ENCODE measurements at regions not wholly inside any gene's neighbourhood (a gene's known extent, or its start where the extent isn't known, plus 50 kb on each side); places are given as distances from the start of the nearest gene placed in this dataset.

DNA sequence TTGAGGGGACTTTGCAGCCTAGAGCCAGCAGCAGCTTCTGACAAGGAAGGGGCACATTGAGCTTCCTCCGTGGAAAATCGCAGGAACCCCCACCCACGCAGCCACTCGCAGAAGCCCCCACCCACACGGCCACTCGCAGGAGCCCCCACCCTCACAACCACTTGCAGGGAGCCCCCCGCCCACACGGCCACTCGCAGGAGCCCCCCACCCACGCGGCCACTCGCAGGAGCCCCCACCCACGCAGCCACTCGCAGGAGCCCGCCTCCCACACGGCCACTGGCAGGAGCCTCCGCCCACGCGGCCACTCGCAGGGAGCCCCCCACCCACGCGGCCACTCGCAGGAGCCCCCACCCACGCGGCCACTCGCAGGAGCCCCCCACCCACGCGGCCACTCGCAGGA is 228.4 kb upstream of the CDH4 start:
- intact Hi-C loops (cut with DNase I; ENCODE audit: low total_unique reads), result no loop called here
- no peak for TF ChIP-seq POLR2A (IDR thresholded peaks at IDR 0.05)
- TF ChIP-seq, protein P1, sequence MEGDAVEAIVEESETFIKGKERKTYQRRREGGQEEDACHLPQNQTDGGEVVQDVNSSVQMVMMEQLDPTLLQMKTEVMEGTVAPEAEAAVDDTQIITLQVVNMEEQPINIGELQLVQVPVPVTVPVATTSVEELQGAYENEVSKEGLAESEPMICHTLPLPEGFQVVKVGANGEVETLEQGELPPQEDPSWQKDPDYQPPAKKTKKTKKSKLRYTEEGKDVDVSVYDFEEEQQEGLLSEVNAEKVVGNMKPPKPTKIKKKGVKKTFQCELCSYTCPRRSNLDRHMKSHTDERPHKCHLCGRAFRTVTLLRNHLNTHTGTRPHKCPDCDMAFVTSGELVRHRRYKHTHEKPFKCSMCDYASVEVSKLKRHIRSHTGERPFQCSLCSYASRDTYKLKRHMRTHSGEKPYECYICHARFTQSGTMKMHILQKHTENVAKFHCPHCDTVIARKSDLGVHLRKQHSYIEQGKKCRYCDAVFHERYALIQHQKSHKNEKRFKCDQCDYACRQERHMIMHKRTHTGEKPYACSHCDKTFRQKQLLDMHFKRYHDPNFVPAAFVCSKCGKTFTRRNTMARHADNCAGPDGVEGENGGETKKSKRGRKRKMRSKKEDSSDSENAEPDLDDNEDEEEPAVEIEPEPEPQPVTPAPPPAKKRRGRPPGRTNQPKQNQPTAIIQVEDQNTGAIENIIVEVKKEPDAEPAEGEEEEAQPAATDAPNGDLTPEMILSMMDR (IDR thresholded peaks at IDR 0.05), result no peak
- no peak for DNase-seq (ENCODE audit: low spot score in 2 of 2)
- WGBS, 2 donors, result 88 to 97% methylated on average over 8 to 15 of the region's 29 CpGs
- no peak overlapping the region for H3K4me3 ChIP-seq (ENCODE audit: low read depth, poor library complexity, severe bottlenecking)

DNA sequence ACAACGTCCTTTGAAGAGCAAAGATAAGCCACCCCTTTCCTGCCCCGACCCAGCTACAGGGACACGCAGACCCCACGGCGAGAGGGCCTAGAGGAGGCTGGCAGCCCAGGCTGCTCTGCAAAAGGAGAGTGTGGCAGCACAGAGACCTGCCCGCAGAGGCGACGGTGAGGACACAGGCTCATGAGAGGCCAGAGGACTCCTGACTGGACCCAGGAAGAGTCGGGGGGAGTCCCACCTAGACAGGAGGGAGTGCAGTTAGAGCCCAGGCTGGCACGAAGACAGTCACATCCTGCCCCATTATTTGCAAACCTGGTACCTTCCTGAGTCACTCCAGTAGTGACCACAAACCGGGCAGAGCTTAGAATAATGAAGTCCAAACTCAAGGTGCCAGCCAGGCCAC is 227.7 kb upstream of the CDH4 start:
- WGBS, 2 donors, result 76 to 84% methylated on average over 9 to 11 of the region's 11 CpGs
- TF ChIP-seq, protein P1 (IDR thresholded peaks at IDR 0.05), result no peak
- TF ChIP-seq POLR2A (IDR thresholded peaks at IDR 0.05), result no peak
- intact Hi-C loops (cut with DNase I; ENCODE audit: low total_unique reads), result no loop called here
- no peak for DNase-seq (ENCODE audit: low spot score in 2 of 2)
- no peak overlapping the region for H3K4me3 ChIP-seq (ENCODE audit: low read depth, poor library complexity, severe bottlenecking)

DNA sequence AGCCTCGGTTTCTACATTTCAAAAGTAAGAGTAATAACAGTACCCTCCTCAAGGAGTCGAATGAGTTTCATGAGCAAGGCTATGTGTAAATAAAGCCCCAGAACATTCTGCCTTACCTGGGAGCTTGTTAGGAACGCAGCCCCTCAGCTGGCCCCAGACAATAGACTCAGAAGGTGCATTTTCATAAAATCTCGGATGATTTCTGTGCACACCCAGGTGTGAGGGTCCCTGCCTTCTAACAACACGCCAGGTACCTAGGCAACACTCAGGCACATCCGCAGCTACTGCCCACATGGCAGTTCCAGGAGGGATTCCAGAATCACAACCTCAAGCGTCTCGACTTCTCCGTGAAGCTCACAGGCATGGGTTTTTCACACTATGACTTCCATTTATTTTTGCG is 226.5 kb upstream of the CDH4 start:
- TF ChIP-seq, protein P1 (IDR thresholded peaks at IDR 0.05), result no peak
- no peak for TF ChIP-seq POLR2A (IDR thresholded peaks at IDR 0.05)
- DNase-seq (ENCODE audit: low spot score in 2 of 2), result no peak
- WGBS, 2 donors, result 89 to 92% methylated on average over 10 of the region's 10 CpGs
- no peak overlapping the region for H3K4me3 ChIP-seq (ENCODE audit: low read depth, poor library complexity, severe bottlenecking)
- intact Hi-C loops (cut with DNase I; ENCODE audit: low total_unique reads), result no loop called here

DNA sequence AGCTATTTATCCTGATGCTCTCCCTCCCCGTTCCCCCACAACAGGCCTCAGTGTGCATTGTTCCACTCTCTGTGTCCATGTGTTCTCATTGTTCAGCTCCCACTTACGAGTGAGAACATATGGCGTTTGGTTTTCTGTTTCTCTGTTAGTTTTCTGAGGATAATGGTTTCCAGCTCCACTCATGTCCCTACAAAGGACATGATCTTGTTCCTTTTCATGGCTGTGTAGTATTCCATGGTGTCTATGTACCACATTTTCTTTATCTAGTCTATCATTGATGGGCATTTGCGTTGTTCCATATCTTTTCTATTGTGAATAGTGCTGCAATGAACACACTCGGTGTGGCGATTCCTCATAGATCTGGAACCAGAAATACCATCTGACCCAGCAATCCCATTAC is 225.9 kb upstream of the CDH4 start:
- peak in 1 of 2 donors; percentile 39 for DNase-seq (ENCODE audit: low spot score in 2 of 2)
- WGBS, 2 donors, result 86 to 87% methylated on average over 6 of the region's 6 CpGs
- no peak for TF ChIP-seq POLR2A (IDR thresholded peaks at IDR 0.05)
- TF ChIP-seq, protein P1 (IDR thresholded peaks at IDR 0.05), result no peak
- intact Hi-C loops (cut with DNase I; ENCODE audit: low total_unique reads), result no loop called here
- no peak overlapping the region for H3K4me3 ChIP-seq (ENCODE audit: low read depth, poor library complexity, severe bottlenecking)

DNA sequence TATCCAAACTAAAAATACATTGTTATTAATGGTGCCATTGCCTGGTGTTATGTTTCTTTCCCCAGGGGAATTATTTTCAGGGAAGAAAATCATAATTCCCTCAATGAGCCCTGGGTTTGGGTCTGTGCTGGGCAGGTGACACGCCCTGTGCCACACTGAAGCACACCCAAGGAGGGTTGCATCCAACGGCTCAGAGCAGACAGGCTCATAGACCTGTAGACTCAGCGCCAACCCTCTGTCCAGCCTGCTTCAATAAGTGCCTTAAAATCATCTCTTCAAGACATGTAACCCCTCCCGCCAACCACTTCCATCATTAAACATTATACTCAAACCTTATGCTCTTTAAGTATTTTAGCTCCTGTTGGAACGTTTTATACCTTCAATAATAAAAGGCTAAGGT is 225.3 kb upstream of the CDH4 start:
- peak in 1 of 2 donors; percentile 61 for DNase-seq (ENCODE audit: low spot score in 2 of 2)
- WGBS, 2 donors, result 75 to 85% methylated on average over 5 of the region's 5 CpGs
- TF ChIP-seq POLR2A (IDR thresholded peaks at IDR 0.05), result no peak
- TF ChIP-seq, protein P1 (IDR thresholded peaks at IDR 0.05), result no peak
- intact Hi-C loops (cut with DNase I; ENCODE audit: low total_unique reads), result no loop called here
- H3K4me3 ChIP-seq (ENCODE audit: low read depth, poor library complexity, severe bottlenecking), result no peak overlapping the region

DNA sequence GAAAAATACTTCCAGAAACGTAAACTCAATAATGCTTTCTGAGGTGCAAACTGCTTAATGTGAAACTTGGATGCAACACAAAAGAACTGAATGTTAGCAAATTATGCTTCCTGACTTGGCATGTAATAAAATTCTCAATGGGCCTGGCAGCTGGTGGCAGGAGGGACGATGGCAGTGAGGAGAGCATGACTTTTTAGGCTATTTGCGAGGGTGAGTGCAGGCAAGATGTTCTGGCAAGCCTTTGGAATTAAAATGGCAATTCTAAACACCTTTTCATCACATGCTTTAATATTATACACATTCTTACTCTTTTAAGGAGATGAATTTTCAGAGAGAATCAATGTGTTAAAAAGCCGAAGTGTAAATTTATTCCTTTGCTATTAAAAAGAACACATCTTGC is 224.8 kb upstream of the CDH4 start:
- intact Hi-C loops (cut with DNase I; ENCODE audit: low total_unique reads), result no loop called here
- WGBS, 2 donors, result 58 to 61% methylated on average over 4 of the region's 4 CpGs
- no peak for DNase-seq (ENCODE audit: low spot score in 2 of 2)
- TF ChIP-seq, protein P1 (IDR thresholded peaks at IDR 0.05), result no peak
- TF ChIP-seq POLR2A (IDR thresholded peaks at IDR 0.05), result no peak
- H3K4me3 ChIP-seq (ENCODE audit: low read depth, poor library complexity, severe bottlenecking), result no peak overlapping the region

Measured in lower leg skin (tissue), 4 donors.